GM12878 (cell line): ENCODE measurements at regions not wholly inside any gene's neighbourhood (a gene's known extent, or its start where the extent isn't known, plus 50 kb on each side); places are given as distances from the start of the nearest gene placed in this dataset.

Experiments used
- ATAC-seq: fragments of 200-7000 bp; cut with Tn5 transposase; 3 replicates; pipeline ENCODE4 v1.9.1; 2020; ENCODE audit warnings: mild to moderate bottlenecking, moderate library complexity
- BruUV-seq: library from RNA; stranded (reverse); fragments of 400-500 nt; replicated peaks from 2 replicates; lab custom pipeline; 2021; lab: Mats Ljungman, UMichigan
- CTCF ChIA-PET: fragments of 300-600 bp; sonication (Branson Sonifier 250); formaldehyde crosslinking; extraction: SDS; loops from one replicate; lab custom pipeline; 2021; ENCODE audit warnings: inconsistent platforms; lab: Yijun Ruan, JAX
- POLR2A ChIA-PET: fragments of 350-600 bp; formaldehyde crosslinking; extraction: SDS; loops from one replicate; lab custom pipeline; 2021; ENCODE audit warnings: inconsistent platforms; lab: Charles Lee
- RAD21 ChIA-PET: fragments of 300-600 bp; sonication (Branson Sonifier 250); formaldehyde crosslinking; loops from one replicate; lab custom pipeline; 2023; ENCODE audit warnings: antibody characterized with exemption; ENCODE audit not compliant: unreplicated experiment; lab: Charles Lee
- SMC1A ChIA-PET: fragments of 300-600 bp; sonication (Branson Sonifier 250); formaldehyde crosslinking; loops from one replicate; lab custom pipeline; 2023; ENCODE audit not compliant: unreplicated experiment, uncharacterized antibody; lab: Charles Lee
- DNase-seq: peaks from one replicate; pipeline ENCODE4 v3.0.0-alpha.2; 2011; ENCODE audit warnings: low read depth, low spot score
- FAIRE-seq: peaks from 3 replicates; lab custom pipeline; 2011; peaks lifted over from hg19 to GRCh38; lab: Jason Lieb, UNC
- H2AFZ ChIP-seq: 2 replicates; pipeline ENCODE4 v1.6.0; 2011; ENCODE audit warnings: low read depth, low read length, control low read depth; ENCODE audit not compliant: control insufficient read depth
- H3K27ac ChIP-seq: 2 replicates; pipeline ENCODE4 v1.5.1; 2011; ENCODE audit warnings: control low read depth; ENCODE audit not compliant: control insufficient read depth, insufficient read depth
- H3K27me3 ChIP-seq, 2 experiments: replicated peaks in 1 of 2; 2 replicates each; pipeline versions ENCODE4 v1.6.0 to v1.6.1; 2011; ENCODE audit warnings: low read length in 1 of 2; ENCODE audit not compliant: control insufficient read depth in 2 of 2, insufficient read depth in 2 of 2
- H3K36me3 ChIP-seq, 2 experiments: 2 replicates each; pipeline ENCODE4 v1.5.1; 2011; ENCODE audit warnings: low read length in 1 of 2; ENCODE audit not compliant: control insufficient read depth in 2 of 2, insufficient read depth in 2 of 2
- H3K4me1 ChIP-seq: 2 replicates; pipeline ENCODE4 v1.6.1; 2011; ENCODE audit warnings: mild to moderate bottlenecking, low read length, moderate library complexity, mixed read lengths; ENCODE audit not compliant: control insufficient read depth, insufficient read depth
- H3K4me2 ChIP-seq: 2 replicates; pipeline ENCODE4 v1.6.0; 2011; ENCODE audit warnings: control low read depth; ENCODE audit not compliant: control insufficient read depth, insufficient read depth
- H3K4me3 ChIP-seq: fragments of 200-600 bp; sonication (generic); 2 replicates; pipeline ENCODE4 v1.5.1; 2016
- H3K79me2 ChIP-seq: 2 replicates; pipeline ENCODE4 v1.6.0; 2011; ENCODE audit warnings: low read length; ENCODE audit not compliant: control insufficient read depth, insufficient read depth
- H3K9ac ChIP-seq: 2 replicates; pipeline ENCODE4 v1.8.0; 2011; ENCODE audit warnings: low read length, control low read depth, mixed read lengths; ENCODE audit not compliant: control insufficient read depth, insufficient read depth
- H3K9me3 ChIP-seq: replicated peaks from 3 replicates; pipeline ENCODE4 v1.5.1; 2011; ENCODE audit warnings: mild to moderate bottlenecking, low read length; ENCODE audit not compliant: control insufficient read depth, insufficient read depth
- H4K20me1 ChIP-seq: 2 replicates; pipeline ENCODE4 v1.6.0; 2011; ENCODE audit not compliant: control insufficient read depth, insufficient read depth
- FOXK2 ChIP-seq: fragments of 450-650 bp; IDR thresholded peaks from 2 replicates; pipeline ENCODE4 v1.6.1; 2017; ENCODE audit warnings: mild to moderate bottlenecking, moderate library complexity
- NFYB ChIP-seq: IDR thresholded peaks from 2 replicates; pipeline ENCODE4 v1.6.1; 2011; ENCODE audit warnings: low read depth, mild to moderate bottlenecking, low read length, improper control_type of control experiment, moderate library complexity; ENCODE audit not compliant: insufficient read depth
- RCOR1 ChIP-seq: conservative IDR thresholded peaks from 2 replicates; pipeline ENCODE4 v1.6.1; 2012; ENCODE audit warnings: low read depth, low read length, improper control_type of control experiment
- SIN3A ChIP-seq: IDR thresholded peaks from 2 replicates; pipeline ENCODE4 v1.6.1; 2012; ENCODE audit warnings: low read depth, low read length, improper control_type of control experiment
- SPI1 ChIP-seq: IDR thresholded peaks from 2 replicates; pipeline ENCODE4 v1.6.1; 2011; ENCODE audit warnings: low read depth, mild to moderate bottlenecking, low read length, moderate library complexity, borderline replicate concordance; ENCODE audit not compliant: insufficient read depth
- ZNF24 ChIP-seq: fragments of 450-650 bp; IDR thresholded peaks from 2 replicates; pipeline ENCODE4 v1.6.1; 2017; ENCODE audit warnings: antibody characterized with exemption, mild to moderate bottlenecking
- WGBS: methylation state at CpG from one replicate; pipeline ENCODE4 v1.1.6; 2016; ENCODE audit warnings: low lambda C conversion rate; ENCODE audit not compliant: insufficient replicate concordance, insufficient coverage; ENCODE audit errors: missing lambda C conversion rate; 5-methylcytosine and 5-hydroxymethylcytosine counted together
- in situ Hi-C: fragments of 300-500 bp; cut with MboI; formaldehyde crosslinking; loops from 9 replicates; pipeline ENCODE4 v1.14.3; 2018; ENCODE audit warnings: mixed read lengths
- intact Hi-C: fragments of 100-400 bp; cut with micrococcal nuclease; formaldehyde crosslinking; loops from one replicate; pipeline ENCODE4 v1.14.2; 2022; ENCODE audit not compliant: unreplicated experiment
- TF ChIP-seq, protein P1 (sequence below): fragments of 450-650 bp; IDR thresholded peaks from 2 replicates; pipeline ENCODE4 v1.6.1; 2017; ENCODE audit warnings: mild to moderate bottlenecking, moderate library complexity
- TF ChIP-seq, protein P2 (sequence below): IDR thresholded peaks from 2 replicates; pipeline ENCODE4 v1.6.1; 2012; ENCODE audit warnings: low read depth, low read length, improper control_type of control experiment

DNA sequence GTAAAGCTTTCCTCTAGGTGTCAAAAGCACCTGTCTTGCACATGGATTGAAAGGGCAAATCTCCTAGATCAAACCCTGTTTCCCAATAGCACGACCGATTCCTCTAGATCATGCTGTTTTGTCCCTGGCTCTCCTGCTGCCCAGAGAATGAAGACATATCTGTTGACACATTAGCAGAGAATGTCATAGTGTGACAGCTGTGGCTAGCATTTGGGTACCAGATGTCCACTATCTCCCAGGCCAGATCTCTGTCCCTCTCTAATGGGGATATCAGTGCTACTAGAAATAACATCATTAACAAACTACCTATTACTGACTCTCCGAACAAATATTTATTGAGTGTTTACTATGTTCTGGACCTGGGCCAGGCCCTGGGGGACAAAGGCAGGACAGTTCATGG, 72.4 kb upstream of the ISX start:
- Histone ChIP-seq H3K9me3 (no peaks in the 10 kb centered on the region), H3K4me3 (no peak overlapping the region), H3K27me3 (no peaks in the 10 kb centered on the region), H2AFZ (no peak overlapping the region), H4K20me1 (no peaks in the 10 kb centered on the region), H3K36me3 (no peaks in the 10 kb centered on the region), H3K79me2 (no peaks in the 10 kb centered on the region), H3K27ac (no peak overlapping the region), H3K9ac (no peak overlapping the region), H3K4me1 (no peaks in the 10 kb centered on the region), H3K4me2 (no peak overlapping the region)
- ATAC-seq (no peak), DNase-seq (no peak), FAIRE-seq (no peak)
- ChIA-PET RAD21 (no interaction called here), SMC1A (interaction anchor here (1.2 to 1.5 kb wide), 2 partner anchors 18 to 20 kb away, joined by 3 read pairs; no protein-coding TSS in a partner anchor), CTCF (interaction anchor here (2.3 kb wide), 1 partner anchor 157 kb away, joined by 8 read pairs; no protein-coding TSS in a partner anchor), POLR2A (no interaction called here)
- intact Hi-C loops (no loop called here), in situ Hi-C loops (no loop called here)
- WGBS, result 51% methylated on average over 3 of the region's 3 CpGs
- no TSS peak for BruUV-seq
- TF ChIP-seq RCOR1 (no peak), SPI1 (no peak), ZNF24 (no peak), FOXK2 (no peak), NFYB (no peak), SIN3A (no peak)
- TF ChIP-seq, protein P1, sequence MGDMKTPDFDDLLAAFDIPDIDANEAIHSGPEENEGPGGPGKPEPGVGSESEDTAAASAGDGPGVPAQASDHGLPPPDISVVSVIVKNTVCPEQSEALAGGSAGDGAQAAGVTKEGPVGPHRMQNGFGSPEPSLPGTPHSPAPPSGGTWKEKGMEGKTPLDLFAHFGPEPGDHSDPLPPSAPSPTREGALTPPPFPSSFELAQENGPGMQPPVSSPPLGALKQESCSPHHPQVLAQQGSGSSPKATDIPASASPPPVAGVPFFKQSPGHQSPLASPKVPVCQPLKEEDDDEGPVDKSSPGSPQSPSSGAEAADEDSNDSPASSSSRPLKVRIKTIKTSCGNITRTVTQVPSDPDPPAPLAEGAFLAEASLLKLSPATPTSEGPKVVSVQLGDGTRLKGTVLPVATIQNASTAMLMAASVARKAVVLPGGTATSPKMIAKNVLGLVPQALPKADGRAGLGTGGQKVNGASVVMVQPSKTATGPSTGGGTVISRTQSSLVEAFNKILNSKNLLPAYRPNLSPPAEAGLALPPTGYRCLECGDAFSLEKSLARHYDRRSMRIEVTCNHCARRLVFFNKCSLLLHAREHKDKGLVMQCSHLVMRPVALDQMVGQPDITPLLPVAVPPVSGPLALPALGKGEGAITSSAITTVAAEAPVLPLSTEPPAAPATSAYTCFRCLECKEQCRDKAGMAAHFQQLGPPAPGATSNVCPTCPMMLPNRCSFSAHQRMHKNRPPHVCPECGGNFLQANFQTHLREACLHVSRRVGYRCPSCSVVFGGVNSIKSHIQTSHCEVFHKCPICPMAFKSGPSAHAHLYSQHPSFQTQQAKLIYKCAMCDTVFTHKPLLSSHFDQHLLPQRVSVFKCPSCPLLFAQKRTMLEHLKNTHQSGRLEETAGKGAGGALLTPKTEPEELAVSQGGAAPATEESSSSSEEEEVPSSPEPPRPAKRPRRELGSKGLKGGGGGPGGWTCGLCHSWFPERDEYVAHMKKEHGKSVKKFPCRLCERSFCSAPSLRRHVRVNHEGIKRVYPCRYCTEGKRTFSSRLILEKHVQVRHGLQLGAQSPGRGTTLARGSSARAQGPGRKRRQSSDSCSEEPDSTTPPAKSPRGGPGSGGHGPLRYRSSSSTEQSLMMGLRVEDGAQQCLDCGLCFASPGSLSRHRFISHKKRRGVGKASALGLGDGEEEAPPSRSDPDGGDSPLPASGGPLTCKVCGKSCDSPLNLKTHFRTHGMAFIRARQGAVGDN, result no peak
- TF ChIP-seq, protein P2, sequence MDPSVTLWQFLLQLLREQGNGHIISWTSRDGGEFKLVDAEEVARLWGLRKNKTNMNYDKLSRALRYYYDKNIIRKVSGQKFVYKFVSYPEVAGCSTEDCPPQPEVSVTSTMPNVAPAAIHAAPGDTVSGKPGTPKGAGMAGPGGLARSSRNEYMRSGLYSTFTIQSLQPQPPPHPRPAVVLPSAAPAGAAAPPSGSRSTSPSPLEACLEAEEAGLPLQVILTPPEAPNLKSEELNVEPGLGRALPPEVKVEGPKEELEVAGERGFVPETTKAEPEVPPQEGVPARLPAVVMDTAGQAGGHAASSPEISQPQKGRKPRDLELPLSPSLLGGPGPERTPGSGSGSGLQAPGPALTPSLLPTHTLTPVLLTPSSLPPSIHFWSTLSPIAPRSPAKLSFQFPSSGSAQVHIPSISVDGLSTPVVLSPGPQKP, result no peak
